Lung (tissue), 11 donors: ENCODE measurements at regions not wholly inside any gene's neighbourhood (a gene's known extent, or its start where the extent isn't known, plus 50 kb on each side); places are given as distances from the start of the nearest gene placed in this dataset.

ENCODE experiments used
- ATAC-seq: fragments of 200-7000 bp; cut with Tn5 transposase; one replicate; pipeline ENCODE4 v1.9.1; 2020; ENCODE audit warnings: moderate number of reproducible peaks; ENCODE audit not compliant: insufficient read depth, low FRiP score
- DNase-seq, 3 donors: peaks; one replicate each; pipeline ENCODE4 v3.0.0-alpha.2; 2013 to 2017
- H3K27ac ChIP-seq, 2 donors: one replicate each; pipeline ENCODE4 v1.5.1; 2013; ENCODE audit warnings: mild to moderate bottlenecking in 2 of 2, moderate library complexity in 2 of 2, control low read depth in 1 of 2, inconsistent platforms in 1 of 2, low read depth in 1 of 2, low read length in 1 of 2
- H3K27me3 ChIP-seq, 3 donors: one replicate each; pipeline ENCODE4 v1.5.1; 2013; ENCODE audit warnings: low read length in 2 of 3; ENCODE audit not compliant: control insufficient read depth in 3 of 3, insufficient read depth in 3 of 3
- H3K36me3 ChIP-seq, 4 donors: one replicate each; pipeline ENCODE4 v1.5.1; 2013; ENCODE audit warnings: low read length in 4 of 4, mild to moderate bottlenecking in 1 of 4, moderate library complexity in 1 of 4; ENCODE audit not compliant: control insufficient read depth in 4 of 4, insufficient read depth in 4 of 4
- H3K4me1 ChIP-seq, 5 donors: one replicate each; pipeline ENCODE4 v1.5.1; 2013; ENCODE audit warnings: low read length in 5 of 5, mild to moderate bottlenecking in 2 of 5, moderate library complexity in 1 of 5; ENCODE audit not compliant: control insufficient read depth in 5 of 5, insufficient read depth in 5 of 5
- H3K4me3 ChIP-seq: one replicate; pipeline ENCODE4 v1.5.1; 2013; ENCODE audit warnings: mild to moderate bottlenecking, control low read depth, moderate library complexity
- H3K9ac ChIP-seq, 2 donors: one replicate each; pipeline ENCODE4 v1.5.1; 2013; ENCODE audit warnings: low read length in 2 of 2, control low read depth in 1 of 2; ENCODE audit not compliant: insufficient read depth in 1 of 2
- H3K9me3 ChIP-seq, 4 donors: one replicate each; pipeline ENCODE4 v1.5.1; 2013; ENCODE audit warnings: low read length in 3 of 4, mild to moderate bottlenecking in 1 of 4, moderate library complexity in 1 of 4; ENCODE audit not compliant: control insufficient read depth in 4 of 4, insufficient read depth in 3 of 4
- CTCF ChIP-seq: IDR thresholded peaks from 2 replicates; pipeline ENCODE4 v1.5.1; 2012; ENCODE audit warnings: mild to moderate bottlenecking; ENCODE audit errors: control extremely low read depth, extremely low read depth
- WGBS, 2 donors: extraction: QIAGEN DNeasy Blood & Tissue Kit; methylation state at CpG; one replicate each; pipeline ENCODE4 v1.1.7; 2013; 5-methylcytosine and 5-hydroxymethylcytosine counted together
- donor health status: control.
- donor health status: control.
- donor health status: Bipolar disorder and iron deficiency.
- donor health status: healthy.
- donor health status: DM: yes; HTN: yes; CAD: no.

- Histone ChIP-seq H3K9ac (no peak overlapping the region), H3K4me3 (no peak overlapping the region), H3K9me3 (no peaks in the 10 kb centered on the region), H3K4me1 (peaks cover 0 to 28% (median 0%) of the 10 kb centered on the region in 5 donors), H3K27ac (no peak overlapping the region), H3K36me3 (no peaks in the 10 kb centered on the region), H3K27me3 (peaks cover 0 to 2% (median 0%) of the 10 kb centered on the region in 3 donors)
- DNase-seq: no peak
- no peak for ATAC-seq
- WGBS, 2 donors: 96 to 97% methylated on average over 1 of the region's 1 CpG
- no peak for TF ChIP-seq CTCF
Observed at GRCh38 chr4:174138616-174139015, 144.9 kb downstream of the FBXO8 start.

- H3K27me3 ChIP-seq: peaks cover 0 to 2% (median 0%) of the 10 kb centered on the region in 3 donors
- H3K4me3 ChIP-seq: no peak overlapping the region
- no peak overlapping the region for H3K9ac ChIP-seq
- no peak for DNase-seq
- WGBS, 2 donors: 74 to 89% methylated on average over 2 of the region's 2 CpGs
- H3K9me3 ChIP-seq: no peaks in the 10 kb centered on the region
- H3K4me1 ChIP-seq: peaks cover 0 to 37% (median 0%) of the 10 kb centered on the region in 5 donors
- no peak overlapping the region for H3K27ac ChIP-seq
- ATAC-seq: no peak
- no peaks in the 10 kb centered on the region for H3K36me3 ChIP-seq
- TF ChIP-seq CTCF: no peak
Observed at GRCh38 chr4:174137698-174138097, 145.8 kb downstream of the FBXO8 start.

GRCh38 chr4:174135936-174136406 lies 147.5 kb downstream of the FBXO8 start:
- Histone ChIP-seq H3K4me1 (peaks cover 0 to 52% (median 0%) of the 10 kb centered on the region in 5 donors), H3K9me3 (no peaks in the 10 kb centered on the region), H3K27ac (peak overlapping the region in 1 of 2 donors; percentile 16), H3K36me3 (no peaks in the 10 kb centered on the region), H3K4me3 (no peak overlapping the region), H3K27me3 (peaks cover 0 to 2% (median 0%) of the 10 kb centered on the region in 3 donors), H3K9ac (no peak overlapping the region)
- ATAC-seq (no peak), DNase-seq (peak; percentile 52 to 85 (median 77))
- WGBS, 2 donors: 34 to 40% methylated on average over 12 of the region's 12 CpGs
- TF ChIP-seq CTCF: no peak

GRCh38 chr4:174135530-174135929 lies 147.9 kb downstream of the FBXO8 start:
- no peaks in the 10 kb centered on the region for H3K9me3 ChIP-seq
- TF ChIP-seq CTCF: no peak
- ATAC-seq (no peak), DNase-seq (no peak)
- H3K4me3 ChIP-seq: no peak overlapping the region
- no peak overlapping the region for H3K9ac ChIP-seq
- peaks cover 0 to 52% (median 0%) of the 10 kb centered on the region in 5 donors for H3K4me1 ChIP-seq
- H3K27me3 ChIP-seq: peaks cover 0 to 2% (median 0%) of the 10 kb centered on the region in 3 donors
- H3K36me3 ChIP-seq: no peaks in the 10 kb centered on the region
- WGBS, 2 donors: 52 to 75% methylated on average over 1 of the region's 1 CpG
- no peak overlapping the region for H3K27ac ChIP-seq
